GM23338 (cell line): ENCODE measurements at regions not wholly inside any gene's neighbourhood (a gene's known extent, or its start where the extent isn't known, plus 50 kb on each side); places are given as distances from the start of the nearest gene placed in this dataset.
A peak's percentile ranks its signal among the peaks of the same experiment; 100 is the strongest.

Source experiments
- ATAC-seq: fragments of 200-7000 bp; cut with Tn5 transposase; 3 replicates; pipeline ENCODE4 v1.9.1; 2020
- DNase-seq: peaks from one replicate; pipeline ENCODE4 v3.0.0-alpha.2; 2015; ENCODE audit warnings: low spot score
- H2AFZ ChIP-seq: fragments of 200-600 bp; sonication (generic); 2 replicates; pipeline ENCODE4 v1.8.0; 2016; ENCODE audit warnings: antibody characterized with exemption, mild to moderate bottlenecking, moderate library complexity
- H3F3A ChIP-seq: fragments of 200-600 bp; sonication (generic); replicated peaks from 2 replicates; pipeline ENCODE4 v1.8.0; 2017; ENCODE audit warnings: antibody characterized with exemption, mixed run types, low read depth
- H3K27ac ChIP-seq: fragments of 200-600 bp; sonication (generic); 2 replicates; pipeline ENCODE4 v1.6.1; 2016; ENCODE audit warnings: low read depth
- H3K27me3 ChIP-seq: fragments of 200-600 bp; sonication (generic); 2 replicates; pipeline ENCODE4 v1.8.0; 2016; ENCODE audit warnings: mild to moderate bottlenecking, mixed run types, moderate library complexity; ENCODE audit not compliant: insufficient read depth
- H3K36me3 ChIP-seq: fragments of 200-600 bp; sonication (generic); 2 replicates; pipeline ENCODE4 v1.8.0; 2016; ENCODE audit warnings: mild to moderate bottlenecking; ENCODE audit not compliant: insufficient read depth
- H3K4me1 ChIP-seq: fragments of 200-600 bp; sonication (generic); 2 replicates; pipeline ENCODE4 v1.8.0; 2016; ENCODE audit warnings: mild to moderate bottlenecking, moderate library complexity; ENCODE audit not compliant: insufficient read depth
- H3K4me2 ChIP-seq: fragments of 200-600 bp; sonication (generic); 2 replicates; pipeline ENCODE4 v1.7.1; 2017; ENCODE audit warnings: mixed run types
- H3K4me3 ChIP-seq: fragments of 200-600 bp; sonication (generic); 2 replicates; pipeline ENCODE4 v1.6.1; 2016; ENCODE audit warnings: mixed run types
- H3K79me2 ChIP-seq: fragments of 200-600 bp; sonication (generic); replicated peaks from 2 replicates; pipeline ENCODE4 v1.8.0; 2017; ENCODE audit warnings: mild to moderate bottlenecking; ENCODE audit not compliant: insufficient read depth
- H3K9me2 ChIP-seq: fragments of 200-600 bp; sonication (generic); 2 replicates; pipeline ENCODE4 v1.8.0; 2017; ENCODE audit not compliant: insufficient read depth
- H4K20me1 ChIP-seq: fragments of 200-600 bp; sonication (generic); replicated peaks from 2 replicates; pipeline ENCODE4 v1.8.0; 2017; ENCODE audit warnings: mild to moderate bottlenecking; ENCODE audit not compliant: insufficient read depth
- H3K27ac Mint-ChIP-seq: 2 replicates; pipeline ENCODE4 v1.8.0; 2020; ENCODE audit warnings: inconsistent platforms, mild to moderate bottlenecking, moderate library complexity, mixed read lengths
- H3K27me3 Mint-ChIP-seq: 3 replicates; pipeline ENCODE4 v1.8.0; 2022; ENCODE audit warnings: low read depth, mild to moderate bottlenecking, moderate library complexity, mixed read lengths, inconsistent platforms; ENCODE audit not compliant: insufficient read depth, poor library complexity
- H3K36me3 Mint-ChIP-seq: 3 replicates; pipeline ENCODE4 v1.8.0; 2021; ENCODE audit warnings: low read depth, mild to moderate bottlenecking, inconsistent platforms, moderate library complexity, mixed read lengths
- H3K4me1 Mint-ChIP-seq: 3 replicates; pipeline ENCODE4 v1.8.0; 2020; ENCODE audit warnings: mild to moderate bottlenecking, inconsistent platforms, mixed read lengths
- H3K4me3 Mint-ChIP-seq: 3 replicates; pipeline ENCODE4 v1.8.0; 2021; ENCODE audit warnings: moderate library complexity, mild to moderate bottlenecking, inconsistent platforms, mixed read lengths
- H3K9me3 Mint-ChIP-seq: 3 replicates; pipeline ENCODE4 v1.8.0; 2020; ENCODE audit warnings: moderate library complexity, mild to moderate bottlenecking, inconsistent platforms, mixed read lengths
- JUNB ChIP-seq: IDR thresholded peaks from one replicate; pipeline ENCODE4 v1.6.1; 2016; ENCODE audit warnings: antibody characterized with exemption; ENCODE audit not compliant: unreplicated experiment
- NANOG ChIP-seq: IDR thresholded peaks from 2 replicates; pipeline ENCODE4 v1.6.1; 2016; ENCODE audit warnings: antibody characterized with exemption, borderline replicate concordance
- POLR2AphosphoS5 ChIP-seq: IDR thresholded peaks from 2 replicates; pipeline ENCODE4 v1.6.1; 2016; ENCODE audit warnings: antibody characterized with exemption, low read depth
- STAT1 ChIP-seq: IDR thresholded peaks from one replicate; pipeline ENCODE4 v1.6.1; 2016; ENCODE audit warnings: antibody characterized with exemption; ENCODE audit not compliant: unreplicated experiment
- ZNF331 ChIP-seq: fragments of 250-450 bp; sonication (Bioruptor Pico); IDR thresholded peaks from 2 replicates; pipeline ENCODE4 v1.5.0; 2020; ENCODE audit warnings: low read depth, mild to moderate bottlenecking, moderate library complexity
- TF ChIP-seq, protein P1 (sequence below): IDR thresholded peaks from one replicate; pipeline ENCODE4 v1.6.1; 2018; ENCODE audit warnings: antibody characterized with exemption; ENCODE audit not compliant: unreplicated experiment
- TF ChIP-seq, protein P2 (sequence below): fragments of 250-450 bp; sonication (Bioruptor Pico); IDR thresholded peaks from 2 replicates; pipeline ENCODE4 v1.5.0; 2020; ENCODE audit warnings: mild to moderate bottlenecking, moderate library complexity

DNA sequence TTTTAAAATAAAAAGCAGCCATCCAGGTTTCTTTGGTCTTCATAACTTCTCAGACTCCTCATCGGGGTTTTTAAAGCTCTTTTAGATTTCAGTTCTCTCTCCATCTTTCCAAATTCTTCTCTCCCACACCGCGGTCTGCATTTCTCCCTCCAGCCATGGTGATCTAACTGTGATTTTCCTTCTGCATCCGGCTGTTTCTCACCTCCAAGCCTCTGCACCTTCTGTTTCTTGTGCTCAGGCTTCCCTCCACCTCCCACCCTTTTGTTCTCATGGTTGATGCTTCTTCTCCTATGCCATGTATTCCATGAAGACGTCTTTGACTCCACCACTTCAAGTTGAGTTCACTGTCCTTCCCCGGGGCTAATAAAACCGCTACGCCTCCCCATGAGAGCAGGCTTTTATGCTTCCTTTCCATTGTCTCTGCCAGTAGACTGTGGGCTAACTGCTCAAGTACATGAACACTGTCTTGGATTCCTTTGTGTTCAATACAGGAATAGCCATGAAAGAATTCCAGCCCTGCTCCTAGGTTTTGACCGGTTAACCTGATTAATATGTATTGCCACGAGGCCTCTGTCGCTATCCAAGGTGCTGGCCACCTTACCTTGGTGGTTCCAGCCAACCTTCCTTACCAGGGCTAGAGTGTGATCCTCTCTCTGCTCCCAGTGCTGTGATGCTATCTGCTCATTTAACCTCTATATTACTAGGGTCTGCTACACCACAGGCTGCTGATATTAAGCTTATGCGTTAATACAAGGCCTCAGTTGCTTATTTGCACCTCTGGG is 625.1 kb downstream of the HS3ST4 start:
- no peaks in the 10 kb centered on the region for H3K79me2 ChIP-seq
- peak; percentile 85 for ATAC-seq
- H2AFZ ChIP-seq, result no peak overlapping the region
- no peaks in the 10 kb centered on the region for H3K9me2 ChIP-seq
- H3K4me2 ChIP-seq, result no peak overlapping the region
- peaks cover 3% of the 10 kb centered on the region; the same call in 2 of the 3 replicates for H3K36me3 Mint-ChIP-seq
- H4K20me1 ChIP-seq, result no peaks in the 10 kb centered on the region
- no peak overlapping the region for H3K27ac ChIP-seq
- H3K27me3 Mint-ChIP-seq, result peaks cover 2% of the 10 kb centered on the region
- no peaks in the 10 kb centered on the region for H3F3A ChIP-seq
- no peaks in the 10 kb centered on the region for H3K4me1 ChIP-seq
- H3K4me3 ChIP-seq, result no peak overlapping the region
- peak; percentile 65 for DNase-seq
- H3K27me3 ChIP-seq, result no peaks in the 10 kb centered on the region
- H3K36me3 ChIP-seq, result peaks cover under 1% of the 10 kb centered on the region; the same call in 1 of the 2 replicates
- H3K9me3 Mint-ChIP-seq, result peaks cover 81% of the 10 kb centered on the region
- no peak overlapping the region for H3K4me3 Mint-ChIP-seq
- peaks cover 4% of the 10 kb centered on the region; the same call in 2 of the 3 replicates for H3K4me1 Mint-ChIP-seq
- no peak overlapping the region for H3K27ac Mint-ChIP-seq
- TF ChIP-seq POLR2AphosphoS5 (no peak), JUNB (no peak)
- TF ChIP-seq, protein P1, sequence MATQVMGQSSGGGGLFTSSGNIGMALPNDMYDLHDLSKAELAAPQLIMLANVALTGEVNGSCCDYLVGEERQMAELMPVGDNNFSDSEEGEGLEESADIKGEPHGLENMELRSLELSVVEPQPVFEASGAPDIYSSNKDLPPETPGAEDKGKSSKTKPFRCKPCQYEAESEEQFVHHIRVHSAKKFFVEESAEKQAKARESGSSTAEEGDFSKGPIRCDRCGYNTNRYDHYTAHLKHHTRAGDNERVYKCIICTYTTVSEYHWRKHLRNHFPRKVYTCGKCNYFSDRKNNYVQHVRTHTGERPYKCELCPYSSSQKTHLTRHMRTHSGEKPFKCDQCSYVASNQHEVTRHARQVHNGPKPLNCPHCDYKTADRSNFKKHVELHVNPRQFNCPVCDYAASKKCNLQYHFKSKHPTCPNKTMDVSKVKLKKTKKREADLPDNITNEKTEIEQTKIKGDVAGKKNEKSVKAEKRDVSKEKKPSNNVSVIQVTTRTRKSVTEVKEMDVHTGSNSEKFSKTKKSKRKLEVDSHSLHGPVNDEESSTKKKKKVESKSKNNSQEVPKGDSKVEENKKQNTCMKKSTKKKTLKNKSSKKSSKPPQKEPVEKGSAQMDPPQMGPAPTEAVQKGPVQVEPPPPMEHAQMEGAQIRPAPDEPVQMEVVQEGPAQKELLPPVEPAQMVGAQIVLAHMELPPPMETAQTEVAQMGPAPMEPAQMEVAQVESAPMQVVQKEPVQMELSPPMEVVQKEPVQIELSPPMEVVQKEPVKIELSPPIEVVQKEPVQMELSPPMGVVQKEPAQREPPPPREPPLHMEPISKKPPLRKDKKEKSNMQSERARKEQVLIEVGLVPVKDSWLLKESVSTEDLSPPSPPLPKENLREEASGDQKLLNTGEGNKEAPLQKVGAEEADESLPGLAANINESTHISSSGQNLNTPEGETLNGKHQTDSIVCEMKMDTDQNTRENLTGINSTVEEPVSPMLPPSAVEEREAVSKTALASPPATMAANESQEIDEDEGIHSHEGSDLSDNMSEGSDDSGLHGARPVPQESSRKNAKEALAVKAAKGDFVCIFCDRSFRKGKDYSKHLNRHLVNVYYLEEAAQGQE, result peak; percentile 85

DNA sequence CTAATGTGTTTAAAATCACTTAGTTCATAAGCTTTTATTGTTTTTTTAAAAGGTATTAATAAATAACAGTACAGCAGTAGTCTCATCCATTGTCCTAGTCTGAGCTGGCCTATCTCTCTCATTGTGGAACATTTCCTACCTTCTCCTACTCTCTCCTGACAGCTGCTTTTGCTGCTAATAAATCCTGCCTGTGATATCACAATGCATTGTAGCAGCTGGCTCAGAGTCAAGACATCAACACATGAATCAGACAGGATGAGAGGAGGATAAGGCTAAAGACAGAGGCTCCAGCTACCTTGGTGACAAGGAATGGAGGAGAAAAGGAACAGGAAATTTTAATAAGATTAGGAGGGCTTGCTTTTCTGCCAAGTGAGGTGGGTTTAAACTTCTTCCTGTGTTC is 626.1 kb downstream of the HS3ST4 start:
- H3K79me2 ChIP-seq, result no peaks in the 10 kb centered on the region
- no peak overlapping the region for H3K27ac ChIP-seq
- H3K27ac Mint-ChIP-seq, result no peak overlapping the region
- peaks cover 3% of the 10 kb centered on the region; the same call in 2 of the 3 replicates for H3K36me3 Mint-ChIP-seq
- no peak overlapping the region for H2AFZ ChIP-seq
- H3K4me1 Mint-ChIP-seq, result peaks cover 4% of the 10 kb centered on the region; the same call in 2 of the 3 replicates
- no peaks in the 10 kb centered on the region for H3K4me1 ChIP-seq
- no peak for DNase-seq
- no peaks in the 10 kb centered on the region for H3K9me2 ChIP-seq
- H3K36me3 ChIP-seq, result peaks cover 3% of the 10 kb centered on the region; the same call in 1 of the 2 replicates
- no peaks in the 10 kb centered on the region for H3K27me3 ChIP-seq
- no peaks in the 10 kb centered on the region for H4K20me1 ChIP-seq
- H3K4me3 Mint-ChIP-seq, result no peak overlapping the region
- no peak overlapping the region for H3K4me3 ChIP-seq
- H3K4me2 ChIP-seq, result no peak overlapping the region
- no peak for ATAC-seq
- H3K27me3 Mint-ChIP-seq, result peaks cover 2% of the 10 kb centered on the region
- H3K9me3 Mint-ChIP-seq, result peaks cover 81% of the 10 kb centered on the region
- H3F3A ChIP-seq, result no peaks in the 10 kb centered on the region
- TF ChIP-seq, protein P2, sequence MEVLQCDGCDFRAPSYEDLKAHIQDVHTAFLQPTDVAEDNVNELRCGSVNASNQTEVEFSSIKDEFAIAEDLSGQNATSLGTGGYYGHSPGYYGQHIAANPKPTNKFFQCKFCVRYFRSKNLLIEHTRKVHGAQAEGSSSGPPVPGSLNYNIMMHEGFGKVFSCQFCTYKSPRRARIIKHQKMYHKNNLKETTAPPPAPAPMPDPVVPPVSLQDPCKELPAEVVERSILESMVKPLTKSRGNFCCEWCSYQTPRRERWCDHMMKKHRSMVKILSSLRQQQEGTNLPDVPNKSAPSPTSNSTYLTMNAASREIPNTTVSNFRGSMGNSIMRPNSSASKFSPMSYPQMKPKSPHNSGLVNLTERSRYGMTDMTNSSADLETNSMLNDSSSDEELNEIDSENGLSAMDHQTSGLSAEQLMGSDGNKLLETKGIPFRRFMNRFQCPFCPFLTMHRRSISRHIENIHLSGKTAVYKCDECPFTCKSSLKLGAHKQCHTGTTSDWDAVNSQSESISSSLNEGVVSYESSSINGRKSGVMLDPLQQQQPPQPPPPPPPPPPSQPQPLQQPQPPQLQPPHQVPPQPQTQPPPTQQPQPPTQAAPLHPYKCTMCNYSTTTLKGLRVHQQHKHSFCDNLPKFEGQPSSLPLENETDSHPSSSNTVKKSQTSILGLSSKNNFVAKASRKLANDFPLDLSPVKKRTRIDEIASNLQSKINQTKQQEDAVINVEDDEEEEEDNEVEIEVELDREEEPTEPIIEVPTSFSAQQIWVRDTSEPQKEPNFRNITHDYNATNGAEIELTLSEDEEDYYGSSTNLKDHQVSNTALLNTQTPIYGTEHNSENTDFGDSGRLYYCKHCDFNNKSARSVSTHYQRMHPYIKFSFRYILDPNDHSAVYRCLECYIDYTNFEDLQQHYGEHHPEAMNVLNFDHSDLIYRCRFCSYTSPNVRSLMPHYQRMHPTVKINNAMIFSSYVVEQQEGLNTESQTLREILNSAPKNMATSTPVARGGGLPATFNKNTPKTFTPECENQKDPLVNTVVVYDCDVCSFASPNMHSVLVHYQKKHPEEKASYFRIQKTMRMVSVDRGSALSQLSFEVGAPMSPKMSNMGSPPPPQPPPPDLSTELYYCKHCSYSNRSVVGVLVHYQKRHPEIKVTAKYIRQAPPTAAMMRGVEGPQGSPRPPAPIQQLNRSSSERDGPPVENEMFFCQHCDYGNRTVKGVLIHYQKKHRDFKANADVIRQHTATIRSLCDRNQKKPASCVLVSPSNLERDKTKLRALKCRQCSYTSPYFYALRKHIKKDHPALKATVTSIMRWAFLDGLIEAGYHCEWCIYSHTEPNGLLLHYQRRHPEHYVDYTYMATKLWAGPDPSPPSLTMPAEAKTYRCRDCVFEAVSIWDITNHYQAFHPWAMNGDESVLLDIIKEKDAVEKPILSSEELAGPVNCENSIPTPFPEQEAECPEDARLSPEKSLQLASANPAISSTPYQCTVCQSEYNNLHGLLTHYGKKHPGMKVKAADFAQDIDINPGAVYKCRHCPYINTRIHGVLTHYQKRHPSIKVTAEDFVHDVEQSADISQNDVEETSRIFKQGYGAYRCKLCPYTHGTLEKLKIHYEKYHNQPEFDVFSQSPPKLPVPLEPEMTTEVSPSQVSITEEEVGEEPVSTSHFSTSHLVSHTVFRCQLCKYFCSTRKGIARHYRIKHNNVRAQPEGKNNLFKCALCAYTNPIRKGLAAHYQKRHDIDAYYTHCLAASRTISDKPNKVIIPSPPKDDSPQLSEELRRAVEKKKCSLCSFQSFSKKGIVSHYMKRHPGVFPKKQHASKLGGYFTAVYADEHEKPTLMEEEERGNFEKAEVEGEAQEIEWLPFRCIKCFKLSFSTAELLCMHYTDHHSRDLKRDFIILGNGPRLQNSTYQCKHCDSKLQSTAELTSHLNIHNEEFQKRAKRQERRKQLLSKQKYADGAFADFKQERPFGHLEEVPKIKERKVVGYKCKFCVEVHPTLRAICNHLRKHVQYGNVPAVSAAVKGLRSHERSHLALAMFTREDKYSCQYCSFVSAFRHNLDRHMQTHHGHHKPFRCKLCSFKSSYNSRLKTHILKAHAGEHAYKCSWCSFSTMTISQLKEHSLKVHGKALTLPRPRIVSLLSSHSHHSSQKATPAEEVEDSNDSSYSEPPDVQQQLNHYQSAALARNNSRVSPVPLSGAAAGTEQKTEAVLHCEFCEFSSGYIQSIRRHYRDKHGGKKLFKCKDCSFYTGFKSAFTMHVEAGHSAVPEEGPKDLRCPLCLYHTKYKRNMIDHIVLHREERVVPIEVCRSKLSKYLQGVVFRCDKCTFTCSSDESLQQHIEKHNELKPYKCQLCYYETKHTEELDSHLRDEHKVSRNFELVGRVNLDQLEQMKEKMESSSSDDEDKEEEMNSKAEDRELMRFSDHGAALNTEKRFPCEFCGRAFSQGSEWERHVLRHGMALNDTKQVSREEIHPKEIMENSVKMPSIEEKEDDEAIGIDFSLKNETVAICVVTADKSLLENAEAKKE (CRISPR knock-in tag), result no peak
- TF ChIP-seq ZNF331 (no peak), STAT1 (no peak), NANOG (no peak)
- TF ChIP-seq, protein P1, result no peak
